Common myeloid progenitor, CD34-positive (primary cell): ENCODE measurements at regions not wholly inside any gene's neighbourhood (a gene's known extent, or its start where the extent isn't known, plus 50 kb on each side); places are given as distances from the start of the nearest gene placed in this dataset.

Experiments
- CTCF ChIA-PET: fragments of 350-600 bp; sonication (Branson Sonifier 250); formaldehyde crosslinking; loops from one replicate; lab custom pipeline; 2021; ENCODE audit warnings: antibody characterized with exemption; lab: Charles Lee
- POLR2A ChIA-PET: fragments of 350-600 bp; sonication (Branson Sonifier 250); formaldehyde crosslinking; loops from one replicate; lab custom pipeline; 2021; ENCODE audit warnings: antibody characterized with exemption; lab: Charles Lee
- DNase-seq, 3 donors: peaks; one replicate each; pipeline versions ENCODE4 v3.0.0 to v3.0.0-alpha.2; 2013
- H3K27ac ChIP-seq, 2 experiments: 1 replicate in 1 of 2; 2 replicates in 1 of 2; pipeline ENCODE4 v1.7.0; 2013; ENCODE audit warnings: inconsistent platforms in 2 of 2, low read length in 2 of 2, mild to moderate bottlenecking in 2 of 2, low read depth in 1 of 2, moderate library complexity in 1 of 2; ENCODE audit not compliant: severe bottlenecking in 2 of 2, insufficient read depth in 1 of 2, poor library complexity in 1 of 2
- H3K27me3 ChIP-seq, 5 experiments: replicated peaks in 2 of 5; 1 replicate in 3 of 5; 2 replicates in 2 of 5; pipeline versions ENCODE4 v1.6.1 to v1.7.0; 2013; ENCODE audit warnings: low read length in 4 of 5, mild to moderate bottlenecking in 2 of 5, moderate library complexity in 2 of 5, inconsistent platforms in 1 of 5; ENCODE audit not compliant: insufficient read depth in 5 of 5, control insufficient read depth in 4 of 5
- H3K36me3 ChIP-seq, 4 experiments: 1 replicate in 2 of 4; 2 replicates in 2 of 4; pipeline versions ENCODE4 v1.6.1 to v1.7.0; 2013; ENCODE audit warnings: low read length in 3 of 4, control low read depth in 1 of 4, mild to moderate bottlenecking in 1 of 4; ENCODE audit not compliant: control insufficient read depth in 4 of 4, insufficient read depth in 4 of 4
- H3K4me1 ChIP-seq, 4 experiments: 1 replicate in 3 of 4; 2 replicates in 1 of 4; pipeline versions ENCODE4 v1.6.1 to v1.7.1; 2013; ENCODE audit warnings: low read length in 3 of 4, mild to moderate bottlenecking in 3 of 4, control low read depth in 1 of 4, inconsistent platforms in 1 of 4, moderate library complexity in 1 of 4; ENCODE audit not compliant: control insufficient read depth in 4 of 4, insufficient read depth in 4 of 4; ENCODE audit errors: control extremely low read depth in 1 of 4
- H3K4me3 ChIP-seq, 7 experiments: 1 replicate in 4 of 7; 2 replicates in 3 of 7; pipeline versions ENCODE4 v1.5.1 to v1.7.0; 2013; ENCODE audit warnings: mild to moderate bottlenecking in 7 of 7, low read length in 6 of 7, moderate library complexity in 6 of 7, inconsistent platforms in 2 of 7, low read depth in 2 of 7, control low read depth in 1 of 7; ENCODE audit not compliant: insufficient read depth in 4 of 7, control insufficient read depth in 1 of 7; ENCODE audit errors: extremely low read depth in 1 of 7
- H3K9me3 ChIP-seq, 5 experiments: 1 replicate in 4 of 5; 2 replicates in 1 of 5; pipeline versions ENCODE4 v1.6.1 to v1.7.1; 2013; ENCODE audit warnings: low read length in 4 of 5, mild to moderate bottlenecking in 2 of 5, inconsistent platforms in 1 of 5, low read depth in 1 of 5, moderate library complexity in 1 of 5; ENCODE audit not compliant: control insufficient read depth in 4 of 5, insufficient read depth in 2 of 5; ENCODE audit errors: control extremely low read depth in 1 of 5
- WGBS: methylation state at CpG from one replicate; pipeline ENCODE4 v1.1.5; 2013; ENCODE audit not compliant: insufficient coverage; 5-methylcytosine and 5-hydroxymethylcytosine counted together

DNA sequence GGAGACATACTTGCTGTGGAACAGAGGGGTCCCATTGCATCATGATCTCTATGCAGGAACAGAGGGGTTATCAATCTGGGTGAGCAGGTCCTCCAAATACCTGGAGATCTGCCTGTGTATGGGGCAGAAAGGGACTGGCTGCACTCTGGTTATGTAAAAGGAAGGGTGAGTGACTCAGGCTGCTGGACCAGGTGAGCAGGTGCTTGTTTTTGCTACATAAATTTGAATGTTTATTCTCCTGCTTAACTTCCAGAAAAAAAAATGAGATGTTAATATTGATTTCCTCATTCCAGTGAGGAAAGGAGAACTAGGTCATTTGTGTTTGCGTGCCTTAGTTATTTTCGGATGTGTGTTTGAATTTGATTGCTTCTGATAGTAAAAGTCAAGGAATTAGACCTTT lies 225.8 kb upstream of the TRAM1L1 start:
- no peak for DNase-seq
- ChIA-PET POLR2A (no interaction called here), CTCF (no interaction called here)
- Histone ChIP-seq H3K4me1 (no peaks in the 10 kb centered on the region), H3K36me3 (no peaks in the 10 kb centered on the region), H3K9me3 (no peaks in the 10 kb centered on the region), H3K4me3 (no peak overlapping the region), H3K27me3 (no peaks in the 10 kb centered on the region), H3K27ac (no peak overlapping the region)
- WGBS, result 100% methylated on average over 2 of the region's 2 CpGs

DNA sequence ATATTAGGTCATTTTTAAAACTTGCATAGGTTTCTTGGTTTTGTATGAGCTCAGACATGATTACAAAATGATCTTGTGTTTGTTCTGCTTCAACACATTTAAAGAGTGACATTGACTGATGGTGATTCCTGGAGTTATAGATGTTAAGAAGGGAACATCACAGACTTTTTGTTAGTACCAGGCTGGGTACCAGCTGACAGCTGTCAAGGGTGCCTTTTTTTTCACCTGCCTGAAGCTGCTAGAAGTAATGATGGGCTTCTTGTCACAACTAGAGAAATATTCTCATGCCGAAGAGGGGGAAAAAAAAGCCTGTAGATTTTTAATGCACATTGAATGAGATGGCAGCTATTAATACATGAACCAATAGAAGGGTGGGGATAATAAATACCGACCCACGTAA lies 226.6 kb upstream of the TRAM1L1 start:
- no peaks in the 10 kb centered on the region for H3K4me1 ChIP-seq
- DNase-seq, result no peak
- 96% methylated on average over 3 of the region's 3 CpGs for WGBS
- H3K36me3 ChIP-seq, result no peaks in the 10 kb centered on the region
- H3K4me3 ChIP-seq, result no peak overlapping the region
- no peak overlapping the region for H3K27ac ChIP-seq
- H3K9me3 ChIP-seq, result no peaks in the 10 kb centered on the region
- POLR2A ChIA-PET, result no interaction called here
- no peaks in the 10 kb centered on the region for H3K27me3 ChIP-seq
- CTCF ChIA-PET, result no interaction called here

DNA sequence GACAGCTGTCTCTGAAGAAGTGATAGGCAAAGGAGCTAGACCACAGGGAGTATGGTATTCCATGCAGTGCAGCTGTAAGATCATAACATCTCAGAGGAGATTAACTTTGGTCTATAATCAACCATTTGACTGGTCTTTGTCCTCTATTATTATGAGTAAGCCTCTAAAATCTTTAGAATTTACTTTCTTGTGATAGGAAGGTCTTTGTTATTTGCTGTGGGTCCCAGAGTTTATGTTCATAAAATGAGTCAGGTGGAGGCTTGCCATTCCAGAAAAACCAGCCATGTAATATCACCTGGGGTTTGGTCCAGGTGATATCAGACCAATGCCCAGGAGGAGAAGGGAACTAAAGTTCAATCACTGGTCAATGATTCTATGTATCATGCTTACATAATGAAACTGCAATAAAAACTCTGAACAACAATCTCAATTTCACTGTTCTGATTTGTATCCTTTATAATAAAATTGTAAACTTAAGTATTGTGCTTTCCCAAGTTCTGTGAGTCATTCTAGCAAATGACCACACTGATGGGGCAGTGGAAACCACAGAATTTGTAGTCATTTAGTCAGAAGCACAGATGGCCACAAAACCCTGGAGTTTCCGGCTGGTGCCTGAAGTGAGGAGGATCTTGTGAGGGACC lies 239.6 kb upstream of the TRAM1L1 start:
- WGBS, result 100% methylated on average over 1 of the region's 1 CpG
- no peak overlapping the region for H3K4me3 ChIP-seq
- no peaks in the 10 kb centered on the region for H3K36me3 ChIP-seq
- ChIA-PET CTCF (interaction anchor here (1.0 kb wide), 1 partner anchor 17 kb away, joined by 3 read pairs; no protein-coding TSS in a partner anchor), POLR2A (no interaction called here)
- no peaks in the 10 kb centered on the region for H3K4me1 ChIP-seq
- H3K27me3 ChIP-seq, result no peaks in the 10 kb centered on the region
- H3K27ac ChIP-seq, result no peak overlapping the region
- H3K9me3 ChIP-seq, result no peaks in the 10 kb centered on the region
- DNase-seq, result no peak

- Histone ChIP-seq H3K4me3 (no peak overlapping the region), H3K9me3 (no peaks in the 10 kb centered on the region), H3K27me3 (no peaks in the 10 kb centered on the region), H3K27ac (no peak overlapping the region), H3K4me1 (no peaks in the 10 kb centered on the region), H3K36me3 (no peaks in the 10 kb centered on the region)
- DNase-seq, result no peak
- CTCF ChIA-PET, result interaction anchor here (1.0 kb wide), 1 partner anchor 19 kb away, joined by 3 read pairs; no protein-coding TSS in a partner anchor
- 97% methylated on average over 3 of the region's 3 CpGs for WGBS
- POLR2A ChIA-PET, result no interaction called here
Observed at GRCh38 chr4:117326091-117326490, 240.7 kb upstream of the TRAM1L1 start.

- H3K36me3 ChIP-seq, result no peaks in the 10 kb centered on the region
- no peak overlapping the region for H3K4me3 ChIP-seq
- CTCF ChIA-PET, result no interaction called here
- no peaks in the 10 kb centered on the region for H3K4me1 ChIP-seq
- 89% methylated on average over 3 of the region's 3 CpGs for WGBS
- no peaks in the 10 kb centered on the region for H3K9me3 ChIP-seq
- no peak overlapping the region for H3K27ac ChIP-seq
- DNase-seq, result no peak
- no peaks in the 10 kb centered on the region for H3K27me3 ChIP-seq
- POLR2A ChIA-PET, result no interaction called here
Observed at GRCh38 chr4:117327491-117327890, 242.1 kb upstream of the TRAM1L1 start.

DNA sequence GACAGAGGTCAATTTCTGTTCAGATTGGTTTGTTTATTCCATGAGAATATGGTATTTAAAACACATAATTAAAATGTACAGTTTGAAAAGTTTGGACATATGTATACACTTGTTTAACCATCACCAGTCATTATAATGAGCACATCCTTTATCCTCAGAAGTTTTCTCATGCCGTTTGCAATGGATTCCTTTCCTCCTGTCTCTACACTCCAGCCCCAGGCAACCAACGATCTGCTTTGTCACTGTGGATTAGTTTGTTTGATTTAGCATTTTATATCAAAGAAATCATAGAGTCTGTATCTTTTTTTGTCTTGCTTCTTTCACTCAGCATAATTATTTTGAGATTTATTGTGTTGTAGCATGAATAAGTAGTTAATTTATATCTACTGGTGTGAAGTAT lies 243.0 kb upstream of the TRAM1L1 start:
- no peak for DNase-seq
- no CpG with 5 or more reads among the region's 2 CpGs for WGBS

DNA sequence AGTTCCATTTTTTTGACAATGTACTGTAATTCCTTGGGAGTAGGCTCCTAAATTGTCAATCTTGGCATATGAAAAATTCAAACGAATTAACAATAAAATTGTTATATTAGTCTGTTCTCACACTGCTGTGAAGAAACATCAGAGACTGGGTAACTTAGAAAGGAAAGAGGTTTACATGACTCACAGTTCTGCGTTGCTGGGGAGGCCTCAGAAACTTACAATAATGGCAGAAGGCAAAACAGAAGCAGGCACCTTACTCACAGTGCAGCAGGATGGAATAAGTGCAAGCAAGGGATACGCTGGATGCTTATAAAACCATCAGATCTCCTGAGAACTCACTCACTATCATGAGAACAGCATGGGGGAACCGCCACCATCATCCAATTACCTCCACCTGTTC lies 246.4 kb upstream of the TRAM1L1 start:
- Histone ChIP-seq H3K27me3 (no peaks in the 10 kb centered on the region), H3K9me3 (no peaks in the 10 kb centered on the region), H3K4me1 (no peaks in the 10 kb centered on the region), H3K27ac (no peak overlapping the region), H3K4me3 (no peak overlapping the region), H3K36me3 (no peaks in the 10 kb centered on the region)
- POLR2A ChIA-PET, result no interaction called here
- CTCF ChIA-PET, result no interaction called here
- no peak for DNase-seq
- 90% methylated on average over 2 of the region's 4 CpGs for WGBS

More for the DNA sequence above, 243.0 kb upstream of the TRAM1L1 start:
- no peaks in the 10 kb centered on the region for H3K4me1 ChIP-seq
- H3K36me3 ChIP-seq, result no peaks in the 10 kb centered on the region
- ChIA-PET CTCF (no interaction called here), POLR2A (no interaction called here)
- no peaks in the 10 kb centered on the region for H3K27me3 ChIP-seq
- no peaks in the 10 kb centered on the region for H3K9me3 ChIP-seq
- H3K4me3 ChIP-seq, result no peak overlapping the region
- H3K27ac ChIP-seq, result no peak overlapping the region
